ENCODE measurements at regions not wholly inside any gene's neighbourhood (a gene's known extent, or its start where the extent isn't known, plus 50 kb on each side); places are given as distances from the start of the nearest gene placed in this dataset.

DNA sequence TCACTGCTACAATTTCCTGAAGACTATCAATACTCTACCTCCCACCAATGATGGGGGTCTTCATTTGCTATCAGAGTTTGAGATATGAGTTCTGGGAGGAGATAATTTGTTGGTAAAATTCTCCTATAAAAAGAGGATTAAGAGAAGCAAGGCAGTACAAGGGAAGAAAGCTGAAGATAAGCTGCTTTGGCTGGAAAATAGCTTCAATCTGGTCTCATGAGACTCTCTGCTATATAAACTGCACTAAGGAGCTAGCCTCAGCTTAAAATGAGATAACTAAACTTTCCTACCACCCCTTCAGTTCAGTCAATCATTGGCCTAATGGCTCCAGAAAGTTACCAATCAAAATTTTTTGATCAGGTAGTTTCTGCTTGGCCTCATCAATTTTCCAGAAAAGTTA, 2105.0 kb downstream of the ARAP2 start:
- TF ChIP-seq, protein P1, sequence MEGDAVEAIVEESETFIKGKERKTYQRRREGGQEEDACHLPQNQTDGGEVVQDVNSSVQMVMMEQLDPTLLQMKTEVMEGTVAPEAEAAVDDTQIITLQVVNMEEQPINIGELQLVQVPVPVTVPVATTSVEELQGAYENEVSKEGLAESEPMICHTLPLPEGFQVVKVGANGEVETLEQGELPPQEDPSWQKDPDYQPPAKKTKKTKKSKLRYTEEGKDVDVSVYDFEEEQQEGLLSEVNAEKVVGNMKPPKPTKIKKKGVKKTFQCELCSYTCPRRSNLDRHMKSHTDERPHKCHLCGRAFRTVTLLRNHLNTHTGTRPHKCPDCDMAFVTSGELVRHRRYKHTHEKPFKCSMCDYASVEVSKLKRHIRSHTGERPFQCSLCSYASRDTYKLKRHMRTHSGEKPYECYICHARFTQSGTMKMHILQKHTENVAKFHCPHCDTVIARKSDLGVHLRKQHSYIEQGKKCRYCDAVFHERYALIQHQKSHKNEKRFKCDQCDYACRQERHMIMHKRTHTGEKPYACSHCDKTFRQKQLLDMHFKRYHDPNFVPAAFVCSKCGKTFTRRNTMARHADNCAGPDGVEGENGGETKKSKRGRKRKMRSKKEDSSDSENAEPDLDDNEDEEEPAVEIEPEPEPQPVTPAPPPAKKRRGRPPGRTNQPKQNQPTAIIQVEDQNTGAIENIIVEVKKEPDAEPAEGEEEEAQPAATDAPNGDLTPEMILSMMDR (IDR thresholded peaks at IDR 0.05), result no peak
- TF ChIP-seq POLR2A (IDR thresholded peaks at IDR 0.05), result no peak

Measured in right lobe of liver (tissue), 4 donors.